ENCODE measurements at regions not wholly inside any gene's neighbourhood (a gene's known extent, or its start where the extent isn't known, plus 50 kb on each side); places are given as distances from the start of the nearest gene placed in this dataset.
A peak's percentile ranks its signal among the peaks of the same experiment; 100 is the strongest.

DNA sequence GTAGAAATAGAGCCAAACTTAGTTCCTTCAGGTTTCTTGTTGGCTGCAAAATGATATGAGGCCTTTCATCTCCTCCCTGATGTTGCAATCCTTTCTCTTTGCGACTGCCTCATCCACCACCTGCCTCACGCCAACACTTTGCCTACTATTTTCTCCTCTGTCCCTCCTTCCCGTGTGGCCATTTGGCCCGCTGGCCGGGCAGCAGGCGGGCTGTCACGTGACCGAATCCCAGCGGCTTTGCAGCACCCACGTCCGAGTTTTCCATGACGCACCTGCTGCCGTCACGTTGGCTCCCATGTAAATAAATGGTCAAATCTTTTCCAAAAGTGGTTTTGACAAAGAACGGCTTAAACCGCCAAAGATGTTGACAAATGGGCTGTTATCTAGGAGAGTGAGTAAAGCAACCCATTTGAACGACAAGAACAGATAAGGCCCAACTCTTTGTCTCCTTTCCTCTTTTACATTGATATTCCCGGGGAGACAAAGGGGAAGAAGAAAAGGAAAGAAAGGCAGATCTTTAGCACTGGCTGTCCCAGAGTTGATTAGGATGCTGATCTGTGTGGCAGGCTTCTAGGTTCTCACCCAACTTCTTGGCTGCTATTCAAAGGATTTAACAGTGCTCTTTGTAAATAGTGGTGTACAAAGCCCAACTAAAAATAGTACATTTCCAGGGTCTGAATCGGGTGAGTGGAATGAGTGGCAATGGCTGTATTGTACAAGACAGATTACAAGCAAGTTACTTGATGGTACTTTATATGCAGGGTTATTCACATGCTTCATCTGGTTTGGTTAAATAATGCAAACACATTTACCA, 174.2 kb upstream of the JADE1 start (continued):
- TF ChIP-seq, protein P1, sequence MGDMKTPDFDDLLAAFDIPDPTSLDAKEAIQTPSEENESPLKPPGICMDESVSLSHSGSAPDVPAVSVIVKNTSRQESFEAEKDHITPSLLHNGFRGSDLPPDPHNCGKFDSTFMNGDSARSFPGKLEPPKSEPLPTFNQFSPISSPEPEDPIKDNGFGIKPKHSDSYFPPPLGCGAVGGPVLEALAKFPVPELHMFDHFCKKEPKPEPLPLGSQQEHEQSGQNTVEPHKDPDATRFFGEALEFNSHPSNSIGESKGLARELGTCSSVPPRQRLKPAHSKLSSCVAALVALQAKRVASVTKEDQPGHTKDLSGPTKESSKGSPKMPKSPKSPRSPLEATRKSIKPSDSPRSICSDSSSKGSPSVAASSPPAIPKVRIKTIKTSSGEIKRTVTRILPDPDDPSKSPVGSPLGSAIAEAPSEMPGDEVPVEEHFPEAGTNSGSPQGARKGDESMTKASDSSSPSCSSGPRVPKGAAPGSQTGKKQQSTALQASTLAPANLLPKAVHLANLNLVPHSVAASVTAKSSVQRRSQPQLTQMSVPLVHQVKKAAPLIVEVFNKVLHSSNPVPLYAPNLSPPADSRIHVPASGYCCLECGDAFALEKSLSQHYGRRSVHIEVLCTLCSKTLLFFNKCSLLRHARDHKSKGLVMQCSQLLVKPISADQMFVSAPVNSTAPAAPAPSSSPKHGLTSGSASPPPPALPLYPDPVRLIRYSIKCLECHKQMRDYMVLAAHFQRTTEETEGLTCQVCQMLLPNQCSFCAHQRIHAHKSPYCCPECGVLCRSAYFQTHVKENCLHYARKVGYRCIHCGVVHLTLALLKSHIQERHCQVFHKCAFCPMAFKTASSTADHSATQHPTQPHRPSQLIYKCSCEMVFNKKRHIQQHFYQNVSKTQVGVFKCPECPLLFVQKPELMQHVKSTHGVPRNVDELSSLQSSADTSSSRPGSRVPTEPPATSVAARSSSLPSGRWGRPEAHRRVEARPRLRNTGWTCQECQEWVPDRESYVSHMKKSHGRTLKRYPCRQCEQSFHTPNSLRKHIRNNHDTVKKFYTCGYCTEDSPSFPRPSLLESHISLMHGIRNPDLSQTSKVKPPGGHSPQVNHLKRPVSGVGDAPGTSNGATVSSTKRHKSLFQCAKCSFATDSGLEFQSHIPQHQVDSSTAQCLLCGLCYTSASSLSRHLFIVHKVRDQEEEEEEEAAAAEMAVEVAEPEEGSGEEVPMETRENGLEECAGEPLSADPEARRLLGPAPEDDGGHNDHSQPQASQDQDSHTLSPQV (IDR thresholded peaks at IDR 0.05) = peak; percentile 67
- no peak for TF ChIP-seq ZNF165 (CRISPR knock-in tag; IDR thresholded peaks at IDR 0.05; ENCODE audit: borderline replicate concordance)
- TF ChIP-seq HMG20B (CRISPR knock-in tag; IDR thresholded peaks at IDR 0.05) = no peak
- TF ChIP-seq RBBP5 (IDR thresholded peaks at IDR 0.05; ENCODE audit: borderline replicate concordance, insufficient read depth, low read length, poor library complexity, severe bottlenecking) = no peak
- TF ChIP-seq CHD2 (IDR thresholded peaks at IDR 0.05; ENCODE audit: low read depth, low read length) = no peak
- TF ChIP-seq, protein P2, sequence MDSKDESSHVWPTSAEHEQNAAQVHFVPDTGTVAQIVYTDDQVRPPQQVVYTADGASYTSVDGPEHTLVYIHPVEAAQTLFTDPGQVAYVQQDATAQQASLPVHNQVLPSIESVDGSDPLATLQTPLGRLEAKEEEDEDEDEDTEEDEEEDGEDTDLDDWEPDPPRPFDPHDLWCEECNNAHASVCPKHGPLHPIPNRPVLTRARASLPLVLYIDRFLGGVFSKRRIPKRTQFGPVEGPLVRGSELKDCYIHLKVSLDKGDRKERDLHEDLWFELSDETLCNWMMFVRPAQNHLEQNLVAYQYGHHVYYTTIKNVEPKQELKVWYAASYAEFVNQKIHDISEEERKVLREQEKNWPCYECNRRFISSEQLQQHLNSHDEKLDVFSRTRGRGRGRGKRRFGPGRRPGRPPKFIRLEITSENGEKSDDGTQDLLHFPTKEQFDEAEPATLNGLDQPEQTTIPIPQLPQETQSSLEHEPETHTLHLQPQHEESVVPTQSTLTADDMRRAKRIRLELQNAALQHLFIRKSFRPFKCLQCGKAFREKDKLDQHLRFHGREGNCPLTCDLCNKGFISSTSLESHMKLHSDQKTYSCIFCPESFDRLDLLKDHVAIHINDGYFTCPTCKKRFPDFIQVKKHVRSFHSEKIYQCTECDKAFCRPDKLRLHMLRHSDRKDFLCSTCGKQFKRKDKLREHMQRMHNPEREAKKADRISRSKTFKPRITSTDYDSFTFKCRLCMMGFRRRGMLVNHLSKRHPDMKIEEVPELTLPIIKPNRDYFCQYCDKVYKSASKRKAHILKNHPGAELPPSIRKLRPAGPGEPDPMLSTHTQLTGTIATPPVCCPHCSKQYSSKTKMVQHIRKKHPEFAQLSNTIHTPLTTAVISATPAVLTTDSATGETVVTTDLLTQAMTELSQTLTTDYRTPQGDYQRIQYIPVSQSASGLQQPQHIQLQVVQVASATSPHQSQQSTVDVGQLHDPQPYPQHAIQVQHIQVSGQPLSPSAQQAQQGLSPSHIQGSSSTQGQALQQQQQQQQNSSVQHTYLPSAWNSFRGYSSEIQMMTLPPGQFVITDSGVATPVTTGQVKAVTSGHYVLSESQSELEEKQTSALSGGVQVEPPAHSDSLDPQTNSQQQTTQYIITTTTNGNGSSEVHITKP (IDR thresholded peaks at IDR 0.05; ENCODE audit: partially characterized antibody) = no peak
- TF ChIP-seq ZNF140 (CRISPR knock-in tag; IDR thresholded peaks at IDR 0.05) = no peak
- TF ChIP-seq ZNF146 (CRISPR knock-in tag; IDR thresholded peaks at IDR 0.05; ENCODE audit: unreplicated experiment) = no peak
- TF ChIP-seq OTX1 (CRISPR knock-in tag; IDR thresholded peaks at IDR 0.05) = no peak
- TF ChIP-seq, protein P3, sequence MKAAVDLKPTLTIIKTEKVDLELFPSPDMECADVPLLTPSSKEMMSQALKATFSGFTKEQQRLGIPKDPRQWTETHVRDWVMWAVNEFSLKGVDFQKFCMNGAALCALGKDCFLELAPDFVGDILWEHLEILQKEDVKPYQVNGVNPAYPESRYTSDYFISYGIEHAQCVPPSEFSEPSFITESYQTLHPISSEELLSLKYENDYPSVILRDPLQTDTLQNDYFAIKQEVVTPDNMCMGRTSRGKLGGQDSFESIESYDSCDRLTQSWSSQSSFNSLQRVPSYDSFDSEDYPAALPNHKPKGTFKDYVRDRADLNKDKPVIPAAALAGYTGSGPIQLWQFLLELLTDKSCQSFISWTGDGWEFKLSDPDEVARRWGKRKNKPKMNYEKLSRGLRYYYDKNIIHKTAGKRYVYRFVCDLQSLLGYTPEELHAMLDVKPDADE (conservative IDR thresholded peaks at IDR 0.05; ENCODE audit: control insufficient read depth, low read depth, low read length) = no peak
- peak; percentile 26; the same call in 1 of the 2 replicates for TF ChIP-seq LCOR (CRISPR knock-in tag; IDR thresholded peaks at IDR 0.05)
- no peak for TF ChIP-seq ZBTB17 (CRISPR knock-in tag; IDR thresholded peaks at IDR 0.05)
